ENCODE measurements at regions not wholly inside any gene's neighbourhood (a gene's known extent, or its start where the extent isn't known, plus 50 kb on each side); places are given as distances from the start of the nearest gene placed in this dataset.
"Not testable (repeated sequence)": the region's sequence is repeated elsewhere in the genome, so short reads cannot be mapped to it uniquely, and the experiment has no call there.

- no peak for TF ChIP-seq POLR2A (IDR thresholded peaks at IDR 0.05)
- TF ChIP-seq, protein P1, sequence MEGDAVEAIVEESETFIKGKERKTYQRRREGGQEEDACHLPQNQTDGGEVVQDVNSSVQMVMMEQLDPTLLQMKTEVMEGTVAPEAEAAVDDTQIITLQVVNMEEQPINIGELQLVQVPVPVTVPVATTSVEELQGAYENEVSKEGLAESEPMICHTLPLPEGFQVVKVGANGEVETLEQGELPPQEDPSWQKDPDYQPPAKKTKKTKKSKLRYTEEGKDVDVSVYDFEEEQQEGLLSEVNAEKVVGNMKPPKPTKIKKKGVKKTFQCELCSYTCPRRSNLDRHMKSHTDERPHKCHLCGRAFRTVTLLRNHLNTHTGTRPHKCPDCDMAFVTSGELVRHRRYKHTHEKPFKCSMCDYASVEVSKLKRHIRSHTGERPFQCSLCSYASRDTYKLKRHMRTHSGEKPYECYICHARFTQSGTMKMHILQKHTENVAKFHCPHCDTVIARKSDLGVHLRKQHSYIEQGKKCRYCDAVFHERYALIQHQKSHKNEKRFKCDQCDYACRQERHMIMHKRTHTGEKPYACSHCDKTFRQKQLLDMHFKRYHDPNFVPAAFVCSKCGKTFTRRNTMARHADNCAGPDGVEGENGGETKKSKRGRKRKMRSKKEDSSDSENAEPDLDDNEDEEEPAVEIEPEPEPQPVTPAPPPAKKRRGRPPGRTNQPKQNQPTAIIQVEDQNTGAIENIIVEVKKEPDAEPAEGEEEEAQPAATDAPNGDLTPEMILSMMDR (IDR thresholded peaks at IDR 0.05): no peak
- intact Hi-C loops (cut with DNase I; ENCODE audit: low total_unique reads): no loop called here
- Histone ChIP-seq H3K4me3 (no peak overlapping the region), H3K27ac (no peak overlapping the region), H3K4me1 (no peaks in the 10 kb centered on the region), H3K9me3 (no peaks in the 10 kb centered on the region), H3K27me3 (no peaks in the 10 kb centered on the region), H3K36me3 (no peaks in the 10 kb centered on the region)
- DNase-seq: no peak
Observed at GRCh38 chr6:74256781-74257180, 560.8 kb downstream of the CD109 start.

DNA sequence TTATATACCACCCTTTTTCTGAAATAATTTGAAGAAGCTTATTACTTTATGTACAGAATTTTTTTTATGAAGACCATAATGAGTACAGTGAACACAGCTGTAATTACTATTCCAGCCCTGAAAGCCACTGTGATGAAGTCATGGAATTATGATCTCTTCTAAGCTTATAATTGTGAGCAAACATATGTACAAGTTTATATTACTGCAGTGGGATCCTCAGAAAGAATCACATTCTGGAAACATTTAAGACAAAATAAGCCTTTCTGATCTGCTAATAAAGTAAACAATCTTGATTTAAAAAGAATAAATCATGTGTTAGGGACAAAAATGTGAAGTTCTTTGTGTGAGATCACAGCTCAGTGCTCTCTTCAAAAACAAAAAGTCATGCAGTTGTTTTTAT is 560.4 kb downstream of the CD109 start:
- no peak overlapping the region for H3K27ac ChIP-seq

DNA sequence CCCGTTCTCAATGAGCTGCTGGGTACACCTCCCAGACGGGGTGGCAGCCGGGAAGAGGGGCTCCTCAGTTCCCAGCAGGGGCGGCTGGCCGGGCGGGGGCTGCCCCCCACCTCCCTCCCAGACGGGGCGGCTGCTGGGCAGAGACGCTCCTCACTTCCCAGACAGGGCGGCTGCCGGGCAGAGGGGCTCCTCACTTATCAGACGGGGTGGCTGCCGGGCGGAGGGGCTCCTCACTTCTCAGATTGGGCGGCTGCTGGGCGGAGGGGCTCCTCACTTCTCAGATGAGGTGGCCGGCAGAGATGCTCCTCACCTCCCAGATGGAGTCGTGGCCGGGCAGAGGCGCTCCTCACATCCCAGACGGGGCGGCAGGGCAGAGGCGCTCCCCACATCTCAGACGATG is 559.0 kb downstream of the CD109 start:
- not testable (repeated sequence) for DNase-seq, H3K27me3 ChIP-seq, H3K36me3 ChIP-seq

More for the DNA sequence above, 560.4 kb downstream of the CD109 start:
- H3K4me3 ChIP-seq: no peak overlapping the region
- H3K27me3 ChIP-seq: no peaks in the 10 kb centered on the region
- intact Hi-C loops (cut with DNase I; ENCODE audit: low total_unique reads): no loop called here
- TF ChIP-seq, protein P1 (IDR thresholded peaks at IDR 0.05): no peak
- TF ChIP-seq POLR2A (IDR thresholded peaks at IDR 0.05): no peak
- no peaks in the 10 kb centered on the region for H3K36me3 ChIP-seq
- H3K4me1 ChIP-seq: no peaks in the 10 kb centered on the region
- no peak for DNase-seq
- no peaks in the 10 kb centered on the region for H3K9me3 ChIP-seq

GRCh38 chr6:74254147-74254546 is 558.1 kb downstream of the CD109 start:
- H3K4me1 ChIP-seq; H3K9me3 ChIP-seq; H3K27me3 ChIP-seq; intact Hi-C loops (cut with DNase I; ENCODE audit: low total_unique reads); DNase-seq; H3K27ac ChIP-seq; H3K4me3 ChIP-seq; H3K36me3 ChIP-seq: not testable (repeated sequence)

More for the DNA sequence above, 559.0 kb downstream of the CD109 start:
- intact Hi-C loops (cut with DNase I; ENCODE audit: low total_unique reads); H3K9me3 ChIP-seq; H3K4me1 ChIP-seq; H3K4me3 ChIP-seq; H3K27ac ChIP-seq: not testable (repeated sequence)

DNA sequence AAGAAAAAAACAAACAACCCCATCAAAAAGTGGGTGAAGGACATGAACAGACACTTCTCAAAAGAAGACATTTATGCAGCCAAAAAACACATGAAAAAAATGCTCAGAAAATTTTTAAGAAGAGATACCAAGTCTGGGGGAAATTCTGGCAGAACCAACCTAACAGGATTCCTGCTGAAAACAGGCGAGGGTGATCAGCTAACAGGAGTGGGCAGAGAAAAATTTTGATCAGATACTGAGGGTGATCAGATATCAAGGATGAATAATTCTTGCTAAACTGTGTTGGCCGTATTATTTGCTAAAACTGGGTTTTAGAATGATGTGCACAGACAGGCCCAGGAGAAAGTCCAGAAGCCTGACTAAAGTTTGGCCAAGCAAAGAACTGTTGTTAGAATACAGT is 557.3 kb downstream of the CD109 start:
- intact Hi-C loops (cut with DNase I; ENCODE audit: low total_unique reads): no loop called here
- TF ChIP-seq, protein P1 (IDR thresholded peaks at IDR 0.05): no peak
- no peak for TF ChIP-seq POLR2A (IDR thresholded peaks at IDR 0.05)
- DNase-seq: no peak
- Histone ChIP-seq H3K9me3 (no peaks in the 10 kb centered on the region), H3K4me1 (no peaks in the 10 kb centered on the region), H3K27ac (no peak overlapping the region), H3K36me3 (no peaks in the 10 kb centered on the region), H3K27me3 (no peaks in the 10 kb centered on the region), H3K4me3 (no peak overlapping the region)

DNA sequence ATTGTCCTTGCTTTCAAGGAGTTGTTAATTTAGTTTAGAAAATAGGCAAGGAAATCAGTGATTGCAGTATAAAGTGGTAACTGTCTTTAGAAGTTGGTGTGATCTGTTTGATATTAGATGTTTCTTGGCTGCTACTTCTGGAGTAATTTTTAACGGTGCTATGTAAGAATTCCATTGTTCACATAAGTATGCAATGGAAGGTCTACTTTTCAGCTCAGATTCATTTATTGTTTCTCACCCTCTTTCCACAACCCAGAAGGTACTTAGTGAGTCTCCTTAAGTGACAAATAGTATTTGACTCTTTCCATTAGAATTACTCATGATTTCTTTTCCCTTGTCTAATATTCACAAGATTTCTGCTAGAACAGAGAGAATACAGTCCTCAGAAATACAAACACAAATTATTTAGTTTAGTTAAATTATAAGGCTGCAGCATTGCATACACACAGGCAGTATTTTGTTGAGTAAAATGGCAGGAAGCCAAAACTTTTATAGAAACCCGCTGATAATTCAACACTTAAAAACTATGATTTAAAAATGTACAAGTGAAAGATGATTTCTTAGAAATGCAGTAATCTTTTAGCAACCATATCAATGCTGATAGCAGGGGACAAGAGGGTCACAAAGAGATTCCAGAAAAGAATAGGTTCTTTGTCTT is 554.3 kb downstream of the CD109 start:
- H3K9me3 ChIP-seq: no peaks in the 10 kb centered on the region
- no peak overlapping the region for H3K4me3 ChIP-seq
- no peaks in the 10 kb centered on the region for H3K4me1 ChIP-seq
- no peaks in the 10 kb centered on the region for H3K36me3 ChIP-seq
- H3K27ac ChIP-seq: no peak overlapping the region
- DNase-seq: no peak
- intact Hi-C loops (cut with DNase I; ENCODE audit: low total_unique reads): no loop called here
- TF ChIP-seq, protein P1 (IDR thresholded peaks at IDR 0.05): no peak
- TF ChIP-seq POLR2A (IDR thresholded peaks at IDR 0.05): no peak
- H3K27me3 ChIP-seq: no peaks in the 10 kb centered on the region

Data from uterus (tissue), 3 donors.